ENCODE measurements at regions not wholly inside any gene's neighbourhood (a gene's known extent, or its start where the extent isn't known, plus 50 kb on each side); places are given as distances from the start of the nearest gene placed in this dataset.

- no peak for DNase-seq (ENCODE audit: low read depth, low spot score)
Measured at GRCh38 chr6:126716826-126717509, 377.1 kb downstream of the CENPW start.

DNA sequence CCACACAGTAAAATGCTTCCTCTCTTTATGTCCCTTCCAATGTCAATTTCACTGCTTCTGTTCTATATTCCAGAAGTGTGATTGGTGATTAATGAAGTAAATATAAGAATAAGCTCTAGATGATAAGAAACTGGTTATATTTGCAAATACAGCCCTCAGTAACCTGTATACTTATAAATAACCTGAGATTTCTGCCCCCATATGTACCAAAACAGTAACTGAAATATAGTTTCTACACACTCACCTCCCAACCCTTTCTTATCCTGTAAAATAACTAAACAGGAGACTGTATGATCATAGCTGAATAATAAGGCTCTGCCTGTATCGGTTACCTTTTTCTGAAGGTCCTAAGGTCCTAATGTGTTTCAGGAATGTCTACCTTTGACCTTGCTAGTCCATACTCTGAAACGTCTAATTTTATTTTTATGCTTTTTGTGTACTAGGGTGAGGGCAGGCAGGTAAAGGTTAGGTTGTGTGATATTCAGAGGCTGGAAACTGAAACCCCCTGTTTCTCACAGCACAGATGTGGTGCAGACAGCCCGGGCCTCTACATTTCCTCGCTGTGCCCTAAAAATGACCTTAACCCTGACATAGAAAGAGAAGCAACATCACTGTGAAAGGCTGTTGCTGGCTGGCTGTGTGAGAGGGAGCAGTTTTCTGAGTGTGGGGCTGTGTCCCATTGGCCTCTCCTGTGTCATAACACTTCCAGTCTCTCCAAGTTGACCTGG, 378.8 kb downstream of the CENPW start:
- TF ChIP-seq, protein P1, sequence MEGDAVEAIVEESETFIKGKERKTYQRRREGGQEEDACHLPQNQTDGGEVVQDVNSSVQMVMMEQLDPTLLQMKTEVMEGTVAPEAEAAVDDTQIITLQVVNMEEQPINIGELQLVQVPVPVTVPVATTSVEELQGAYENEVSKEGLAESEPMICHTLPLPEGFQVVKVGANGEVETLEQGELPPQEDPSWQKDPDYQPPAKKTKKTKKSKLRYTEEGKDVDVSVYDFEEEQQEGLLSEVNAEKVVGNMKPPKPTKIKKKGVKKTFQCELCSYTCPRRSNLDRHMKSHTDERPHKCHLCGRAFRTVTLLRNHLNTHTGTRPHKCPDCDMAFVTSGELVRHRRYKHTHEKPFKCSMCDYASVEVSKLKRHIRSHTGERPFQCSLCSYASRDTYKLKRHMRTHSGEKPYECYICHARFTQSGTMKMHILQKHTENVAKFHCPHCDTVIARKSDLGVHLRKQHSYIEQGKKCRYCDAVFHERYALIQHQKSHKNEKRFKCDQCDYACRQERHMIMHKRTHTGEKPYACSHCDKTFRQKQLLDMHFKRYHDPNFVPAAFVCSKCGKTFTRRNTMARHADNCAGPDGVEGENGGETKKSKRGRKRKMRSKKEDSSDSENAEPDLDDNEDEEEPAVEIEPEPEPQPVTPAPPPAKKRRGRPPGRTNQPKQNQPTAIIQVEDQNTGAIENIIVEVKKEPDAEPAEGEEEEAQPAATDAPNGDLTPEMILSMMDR (IDR thresholded peaks at IDR 0.05; ENCODE audit: low read depth, low read length) = no peak
- no peak overlapping the region for H3K4me3 ChIP-seq (ENCODE audit: low read depth, low read length)
- DNase-seq (ENCODE audit: low read depth, low spot score) = no peak
- in situ Hi-C loops (cut with HindIII; ENCODE audit: low sequenced_read_pairs) = no loop called here

More at GRCh38 chr6:126716826-126717509, 377.1 kb downstream of the CENPW start:
- TF ChIP-seq, protein P1 (IDR thresholded peaks at IDR 0.05; ENCODE audit: low read depth, low read length) = no peak
- H3K4me3 ChIP-seq (ENCODE audit: low read depth, low read length) = no peak overlapping the region
- in situ Hi-C loops (cut with HindIII; ENCODE audit: low sequenced_read_pairs) = no loop called here

DNA sequence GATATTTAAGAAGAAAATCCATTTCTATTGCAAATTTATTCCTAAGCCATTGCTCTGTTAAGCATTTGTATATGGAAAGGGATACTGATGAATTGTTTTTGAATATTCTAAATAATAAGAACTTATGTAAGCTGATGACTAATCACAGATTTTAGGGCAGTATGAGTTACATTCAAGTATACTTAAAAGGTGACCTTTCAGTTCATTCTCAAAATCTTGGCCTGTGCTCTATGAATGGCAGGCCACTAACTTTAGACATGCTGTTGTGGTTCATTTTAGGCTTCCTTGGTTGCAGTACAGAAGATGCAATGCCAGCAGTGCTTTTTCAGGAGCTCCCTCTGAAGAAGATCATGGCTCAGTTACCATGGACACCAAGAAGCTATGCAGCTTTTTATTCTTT, 380.4 kb downstream of the CENPW start:
- TF ChIP-seq, protein P1 (IDR thresholded peaks at IDR 0.05; ENCODE audit: low read depth, low read length) = no peak
- peak; percentile 14 for DNase-seq (ENCODE audit: low read depth, low spot score)
- in situ Hi-C loops (cut with HindIII; ENCODE audit: low sequenced_read_pairs) = no loop called here
- H3K4me3 ChIP-seq (ENCODE audit: low read depth, low read length) = no peak overlapping the region

DNA sequence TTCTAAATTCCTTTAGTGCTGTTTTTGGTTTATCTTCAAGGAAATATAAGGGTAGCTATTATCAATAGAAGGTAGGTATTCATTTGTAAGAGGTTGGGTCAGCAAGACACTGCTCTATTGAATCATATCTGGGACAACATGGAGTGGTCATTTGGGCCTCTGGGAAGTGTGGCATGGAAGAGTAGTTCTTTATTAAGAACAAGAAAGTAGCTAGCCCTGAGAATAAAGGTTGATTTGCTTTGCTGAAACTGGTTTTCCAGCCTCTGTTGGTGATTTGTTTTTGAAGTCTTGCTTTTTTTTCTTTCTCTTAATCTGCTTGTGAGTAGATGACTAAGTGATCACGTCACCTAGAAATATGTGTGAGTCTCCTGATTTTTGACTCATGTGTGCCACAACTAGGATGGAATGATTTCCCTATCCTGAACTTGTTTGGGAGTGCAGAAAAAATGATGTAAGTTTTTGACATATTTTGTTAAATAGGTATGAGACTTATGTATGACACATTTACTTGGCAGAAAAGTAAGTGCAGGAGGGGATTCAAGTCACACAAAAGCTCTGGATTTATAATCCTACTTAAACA, 381.8 kb downstream of the CENPW start:
- in situ Hi-C loops (cut with HindIII; ENCODE audit: low sequenced_read_pairs) = no loop called here
- TF ChIP-seq, protein P1 (IDR thresholded peaks at IDR 0.05; ENCODE audit: low read depth, low read length) = no peak
- DNase-seq (ENCODE audit: low read depth, low spot score) = peak; percentile 86
- no peak overlapping the region for H3K4me3 ChIP-seq (ENCODE audit: low read depth, low read length)

DNA sequence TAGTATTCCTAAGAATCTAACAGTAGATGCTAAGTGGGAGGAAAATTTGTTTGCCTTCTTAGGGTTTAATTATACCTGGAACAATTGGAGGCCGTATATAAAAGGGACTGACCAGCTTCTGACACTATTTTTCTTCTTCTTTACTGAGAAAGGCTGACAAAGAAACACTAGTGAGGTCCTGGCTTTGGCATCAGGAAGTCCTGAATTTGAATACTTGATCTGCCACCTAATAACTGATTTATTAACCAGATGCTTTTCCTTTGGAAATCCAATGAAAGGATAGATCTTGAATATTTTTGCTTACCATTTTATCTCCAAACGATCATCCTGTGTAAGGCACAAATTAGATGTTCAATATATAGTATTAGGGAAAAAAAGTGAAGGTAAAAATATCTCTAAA, 382.5 kb downstream of the CENPW start:
- DNase-seq (ENCODE audit: low read depth, low spot score) = no peak
- no peak overlapping the region for H3K4me3 ChIP-seq (ENCODE audit: low read depth, low read length)
- in situ Hi-C loops (cut with HindIII; ENCODE audit: low sequenced_read_pairs) = no loop called here
- TF ChIP-seq, protein P1 (IDR thresholded peaks at IDR 0.05; ENCODE audit: low read depth, low read length) = no peak

DNA sequence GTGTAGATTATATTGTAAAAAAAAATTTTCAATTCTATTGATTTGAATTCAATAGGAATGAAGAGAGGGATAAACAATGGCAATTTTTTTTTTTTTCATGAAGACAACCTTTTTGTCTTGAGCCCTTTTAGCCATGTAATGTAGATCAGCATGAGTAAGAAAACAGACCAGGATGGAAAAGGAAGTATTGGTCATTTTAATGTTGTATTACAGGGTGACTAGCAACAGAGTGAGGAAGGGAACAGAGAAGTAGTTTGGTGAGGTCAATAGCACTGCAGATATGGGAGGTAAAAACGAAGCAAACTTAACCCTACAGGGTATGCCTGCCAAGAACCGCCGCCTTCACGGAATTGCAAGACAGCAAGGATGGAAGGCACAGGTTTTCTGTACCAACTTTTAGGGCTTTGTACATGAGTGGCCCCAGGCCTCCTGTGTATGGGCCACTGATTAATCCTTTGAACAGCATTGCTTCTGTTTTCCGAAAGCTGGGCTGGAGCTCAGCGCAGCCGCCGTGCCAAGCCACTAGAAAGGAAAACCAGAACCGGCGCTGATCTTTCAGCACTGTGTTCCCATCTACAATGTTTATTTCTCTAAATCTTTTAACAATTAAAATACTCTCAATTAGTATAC, 383.7 kb downstream of the CENPW start:
- in situ Hi-C loops (cut with HindIII; ENCODE audit: low sequenced_read_pairs) = no loop called here
- TF ChIP-seq, protein P1 (IDR thresholded peaks at IDR 0.05; ENCODE audit: low read depth, low read length) = no peak
- H3K4me3 ChIP-seq (ENCODE audit: low read depth, low read length) = no peak overlapping the region
- no peak for DNase-seq (ENCODE audit: low read depth, low spot score)

All from astrocyte of the spinal cord (primary cell).